ENCODE measurements at regions not wholly inside any gene's neighbourhood (a gene's known extent, or its start where the extent isn't known, plus 50 kb on each side); places are given as distances from the start of the nearest gene placed in this dataset.

GRCh38 chr20:50434653-50435396, 75.4 kb upstream of the PTPN1 start:
- Mint-ChIP-seq H3K36me3 (no peaks in the 10 kb centered on the region), H3K27me3 (peaks cover 31 to 38% of the 10 kb centered on the region in 2 donors), H3K9me3 (no peaks in the 10 kb centered on the region), H3K4me1 (peaks cover 2% of the 10 kb centered on the region in 2 donors), H3K4me3 (no peak overlapping the region), H3K27ac (no peak overlapping the region)
- DNase-seq (no peak), ATAC-seq (replicated peaks) (no peak)

GRCh38 chr20:50435397-50436051, 74.7 kb upstream of the PTPN1 start:
- no peaks in the 10 kb centered on the region for H3K36me3 Mint-ChIP-seq
- H3K27me3 Mint-ChIP-seq: peaks cover 32 to 43% of the 10 kb centered on the region in 2 donors
- no peak overlapping the region for H3K27ac Mint-ChIP-seq
- no peak overlapping the region for H3K4me3 Mint-ChIP-seq
- no peak for DNase-seq
- ATAC-seq (replicated peaks): no peak
- no peaks in the 10 kb centered on the region for H3K9me3 Mint-ChIP-seq
- peaks cover 4 to 9% of the 10 kb centered on the region in 2 donors for H3K4me1 Mint-ChIP-seq

- H3K36me3 Mint-ChIP-seq: no peaks in the 10 kb centered on the region
- ATAC-seq (replicated peaks): no peak
- DNase-seq: no peak
- H3K27ac Mint-ChIP-seq: no peak overlapping the region
- H3K4me3 Mint-ChIP-seq: no peak overlapping the region
- H3K27me3 Mint-ChIP-seq: peaks cover 33 to 43% of the 10 kb centered on the region in 2 donors
- H3K4me1 Mint-ChIP-seq: peaks cover 8 to 15% of the 10 kb centered on the region in 2 donors
- no peaks in the 10 kb centered on the region for H3K9me3 Mint-ChIP-seq
These were observed 74.0 kb upstream of the PTPN1 start for GRCh38 chr20:50436052-50436656.

- Mint-ChIP-seq H3K4me1 (peaks cover 11 to 21% of the 10 kb centered on the region in 2 donors), H3K27ac (no peak overlapping the region), H3K9me3 (no peaks in the 10 kb centered on the region), H3K36me3 (no peaks in the 10 kb centered on the region), H3K27me3 (peaks cover 28 to 37% of the 10 kb centered on the region in 2 donors), H3K4me3 (no peak overlapping the region)
- no peak for DNase-seq
- ATAC-seq (replicated peaks): no peak
These were observed 73.5 kb upstream of the PTPN1 start for GRCh38 chr20:50436696-50437095.

GRCh38 chr20:50438986-50439407, 71.2 kb upstream of the PTPN1 start:
- Mint-ChIP-seq H3K4me1 (peaks cover 11 to 22% of the 10 kb centered on the region in 2 donors), H3K27ac (peak overlapping the region; percentile 20), H3K9me3 (no peaks in the 10 kb centered on the region), H3K36me3 (no peaks in the 10 kb centered on the region), H3K4me3 (no peak overlapping the region), H3K27me3 (peaks cover 19 to 21% of the 10 kb centered on the region in 2 donors)
- peak; percentile 46 to 50 for ATAC-seq (replicated peaks)
- no peak for DNase-seq

GRCh38 chr20:50439539-50440453, 70.4 kb upstream of the PTPN1 start:
- peak overlapping the region; percentile 90 for H3K27ac Mint-ChIP-seq
- H3K4me3 Mint-ChIP-seq: no peak overlapping the region
- H3K4me1 Mint-ChIP-seq: peaks cover 11 to 22% of the 10 kb centered on the region in 2 donors
- H3K36me3 Mint-ChIP-seq: no peaks in the 10 kb centered on the region
- no peaks in the 10 kb centered on the region for H3K9me3 Mint-ChIP-seq
- DNase-seq (no peak), ATAC-seq (replicated peaks) (no peak)
- H3K27me3 Mint-ChIP-seq: peaks cover 15 to 26% of the 10 kb centered on the region in 2 donors

- no peak overlapping the region for H3K27ac Mint-ChIP-seq
These were observed 67.7 kb upstream of the PTPN1 start for GRCh38 chr20:50442512-50442911.

GRCh38 chr20:50445354-50446151, 64.6 kb upstream of the PTPN1 start:
- Mint-ChIP-seq H3K27me3 (peaks cover 40 to 48% of the 10 kb centered on the region in 2 donors), H3K9me3 (peaks cover 3 to 4% of the 10 kb centered on the region in 2 donors), H3K4me3 (no peak overlapping the region), H3K27ac (peak overlapping the region; percentile 57), H3K36me3 (peaks cover 3 to 7% of the 10 kb centered on the region in 2 donors), H3K4me1 (peaks cover 21 to 40% of the 10 kb centered on the region in 2 donors)
- ATAC-seq (replicated peaks) (peak; percentile 51 to 70), DNase-seq (no peak)

More at GRCh38 chr20:50442512-50442911, 67.7 kb upstream of the PTPN1 start:
- Mint-ChIP-seq H3K27me3 (peaks cover 22 to 30% of the 10 kb centered on the region in 2 donors), H3K4me1 (peaks cover 21 to 36% of the 10 kb centered on the region in 2 donors), H3K4me3 (no peak overlapping the region), H3K9me3 (peaks cover 0 to under 1% of the 10 kb centered on the region in 2 donors), H3K36me3 (peaks cover 0 to 3% of the 10 kb centered on the region in 2 donors)
- ATAC-seq (replicated peaks): no peak
- no peak for DNase-seq

GRCh38 chr20:50446351-50447101, 63.7 kb upstream of the PTPN1 start:
- Mint-ChIP-seq H3K36me3 (peaks cover 3 to 7% of the 10 kb centered on the region in 2 donors), H3K4me3 (no peak overlapping the region), H3K9me3 (peaks cover 3 to 4% of the 10 kb centered on the region in 2 donors), H3K4me1 (peaks cover 25 to 40% of the 10 kb centered on the region in 2 donors), H3K27me3 (peaks cover 42 to 51% of the 10 kb centered on the region in 2 donors), H3K27ac (no peak overlapping the region)
- ATAC-seq (replicated peaks) (no peak), DNase-seq (no peak)

GRCh38 chr20:50447102-50447804, 62.9 kb upstream of the PTPN1 start:
- Mint-ChIP-seq H3K4me3 (no peak overlapping the region), H3K4me1 (peaks cover 26 to 44% of the 10 kb centered on the region in 2 donors), H3K9me3 (peaks cover 3 to 4% of the 10 kb centered on the region in 2 donors), H3K27ac (no peak overlapping the region), H3K36me3 (peaks cover 3 to 7% of the 10 kb centered on the region in 2 donors), H3K27me3 (peaks cover 48 to 57% of the 10 kb centered on the region in 2 donors)
- DNase-seq: no peak
- ATAC-seq (replicated peaks): no peak

- H3K9me3 Mint-ChIP-seq: peaks cover 3 to 4% of the 10 kb centered on the region in 2 donors
- H3K27me3 Mint-ChIP-seq: peaks cover 50 to 59% of the 10 kb centered on the region in 2 donors
- DNase-seq (no peak), ATAC-seq (replicated peaks) (no peak)
- H3K36me3 Mint-ChIP-seq: peaks cover 3 to 7% of the 10 kb centered on the region in 2 donors
- H3K27ac Mint-ChIP-seq: no peak overlapping the region
- H3K4me1 Mint-ChIP-seq: peaks cover 26 to 44% of the 10 kb centered on the region in 2 donors
- no peak overlapping the region for H3K4me3 Mint-ChIP-seq
These were observed 62.4 kb upstream of the PTPN1 start for GRCh38 chr20:50447817-50448216.
